NCI-H69 (cell line): ENCODE measurements at regions not wholly inside any gene's neighbourhood (a gene's known extent, or its start where the extent isn't known, plus 50 kb on each side); places are given as distances from the start of the nearest gene placed in this dataset.
"Not testable (repeated sequence)": the region's sequence is repeated elsewhere in the genome, so short reads cannot be mapped to it uniquely, and the experiment has no call there.

ENCODE experiments used
- DNase-seq: peaks from one replicate; lab custom pipeline; 2025; lab: John Stamatoyannopoulos, UW

- DNase-seq, result no peak
Observed at GRCh38 chr18:28777756-28778155, 600.8 kb upstream of the CDH2 start.

- no peak for DNase-seq
Observed at GRCh38 chr18:28771849-28772248, 594.9 kb upstream of the CDH2 start.

GRCh38 chr18:28768791-28769768 is 592.1 kb upstream of the CDH2 start:
- DNase-seq, result no peak

GRCh38 chr18:28767727-28768211 is 590.8 kb upstream of the CDH2 start:
- no peak for DNase-seq

- DNase-seq, result no peak
Observed at GRCh38 chr18:28767201-28767600, 590.3 kb upstream of the CDH2 start.

- no peak for DNase-seq
Observed at GRCh38 chr18:28766721-28767120, 589.8 kb upstream of the CDH2 start.

- no peak for DNase-seq
Observed at GRCh38 chr18:28766027-28766426, 589.1 kb upstream of the CDH2 start.

GRCh38 chr18:28760299-28760698 is 583.4 kb upstream of the CDH2 start:
- DNase-seq, result no peak

- no peak for DNase-seq
Observed at GRCh38 chr18:28757466-28758008, 580.6 kb upstream of the CDH2 start.

GRCh38 chr18:28743115-28743514 is 566.2 kb upstream of the CDH2 start:
- DNase-seq, result no peak

GRCh38 chr18:28740575-28740974 is 563.6 kb upstream of the CDH2 start:
- no peak for DNase-seq

GRCh38 chr18:28736951-28737350 is 560.0 kb upstream of the CDH2 start:
- DNase-seq, result no peak

GRCh38 chr18:28736223-28736622 is 559.3 kb upstream of the CDH2 start:
- no peak for DNase-seq

GRCh38 chr18:28735731-28736130 is 558.8 kb upstream of the CDH2 start:
- peak; percentile 19 for DNase-seq

- DNase-seq, result no peak
Observed at GRCh38 chr18:28729321-28729720, 552.4 kb upstream of the CDH2 start.

GRCh38 chr18:28728891-28729290 is 552.0 kb upstream of the CDH2 start:
- no peak for DNase-seq

- not testable (repeated sequence) for DNase-seq
Observed at GRCh38 chr18:28727189-28727588, 550.3 kb upstream of the CDH2 start.

- no peak for DNase-seq
Observed at GRCh38 chr18:28725876-28726275, 548.9 kb upstream of the CDH2 start.

GRCh38 chr18:28723506-28723905 is 546.6 kb upstream of the CDH2 start:
- DNase-seq, result no peak

GRCh38 chr18:28718696-28719095 is 541.8 kb upstream of the CDH2 start:
- no peak for DNase-seq

- DNase-seq, result peak; percentile 51
Observed at GRCh38 chr18:28716338-28716737, 539.4 kb upstream of the CDH2 start.

- no peak for DNase-seq
Observed at GRCh38 chr18:28715206-28715605, 538.3 kb upstream of the CDH2 start.

GRCh38 chr18:28714498-28714897 is 537.6 kb upstream of the CDH2 start:
- DNase-seq, result no peak
